NCI-H1417 (cell line): ENCODE measurements at regions not wholly inside any gene's neighbourhood (a gene's known extent, or its start where the extent isn't known, plus 50 kb on each side); places are given as distances from the start of the nearest gene placed in this dataset.
"Not testable (repeated sequence)": the region's sequence is repeated elsewhere in the genome, so short reads cannot be mapped to it uniquely, and the experiment has no call there.

ENCODE experiments used
- DNase-seq, 3 experiments: peaks; one replicate each; lab custom pipeline; 2025; lab: John Stamatoyannopoulos, UW

DNA sequence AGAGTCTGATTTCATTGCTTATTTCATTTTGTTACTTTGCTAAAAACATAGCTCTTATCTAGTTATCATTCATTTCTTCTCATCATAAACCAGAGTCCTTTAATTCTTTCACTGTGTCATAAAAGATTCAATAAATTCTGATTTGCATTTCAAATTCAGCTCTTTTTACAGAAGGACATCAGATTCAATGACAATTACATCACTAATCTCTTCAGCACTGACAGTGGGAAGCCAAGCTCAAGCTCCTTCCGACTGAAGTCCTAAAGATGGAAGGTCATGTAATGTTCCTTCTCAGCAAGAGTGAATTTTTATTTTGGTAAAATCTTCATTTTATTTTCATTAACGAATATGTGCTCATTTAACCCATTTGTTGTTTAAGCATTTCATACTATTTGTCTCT lies 530.7 kb upstream of the ADGRL2 start:
- DNase-seq: no peak

DNA sequence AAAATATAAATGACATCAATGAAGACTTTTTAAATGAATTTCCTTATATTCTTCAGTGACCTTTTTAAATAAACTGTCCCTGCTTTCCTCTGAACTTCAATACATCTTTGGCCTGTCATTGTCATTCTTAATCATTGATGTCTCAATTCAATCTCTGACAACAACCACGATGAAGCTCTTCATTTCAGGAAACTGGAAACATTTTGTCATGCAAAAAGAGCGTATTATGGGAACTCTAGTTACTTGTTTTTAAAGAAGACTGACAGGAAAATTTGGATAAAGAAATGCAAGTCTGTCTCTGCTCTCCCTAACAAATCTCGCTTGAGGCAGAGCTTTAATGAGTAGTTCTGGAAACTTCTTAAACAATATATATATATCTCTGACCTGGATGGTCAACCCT lies 535.8 kb upstream of the ADGRL2 start:
- no peak for DNase-seq

DNA sequence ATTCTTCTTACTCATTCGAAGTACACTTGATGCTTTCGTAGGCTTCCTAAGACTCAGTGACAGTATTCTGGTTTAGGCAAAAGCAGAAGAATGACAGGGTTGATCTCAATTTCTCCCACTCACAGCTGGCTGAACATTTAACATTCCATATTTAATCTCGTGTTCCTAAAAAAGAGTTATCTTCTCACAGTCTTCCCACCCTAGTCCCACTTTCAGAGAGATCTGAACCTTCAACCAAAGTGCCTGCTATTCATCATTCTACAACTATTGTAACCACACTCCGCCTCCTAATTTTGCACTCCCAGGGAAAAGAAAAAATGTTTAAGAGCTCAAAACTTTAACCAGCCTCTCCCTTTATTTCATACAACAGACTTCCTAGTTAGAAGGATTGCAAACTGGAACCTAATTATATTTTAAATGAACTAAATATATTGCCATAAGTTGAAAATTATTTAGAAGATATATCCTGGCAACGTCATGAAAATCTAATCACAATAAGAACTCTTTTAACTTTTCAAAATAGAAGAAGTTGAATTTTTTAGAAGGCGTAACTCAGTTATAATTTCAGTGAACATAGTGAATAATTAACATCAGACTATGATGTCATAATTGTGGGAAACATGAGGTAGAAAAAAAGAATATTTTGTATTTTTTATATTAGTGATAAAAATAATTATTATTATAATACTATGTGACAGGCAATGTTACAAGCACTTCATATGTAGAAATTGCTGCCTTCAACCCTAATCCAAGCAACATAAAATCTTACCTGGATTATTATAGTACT lies 540.9 kb upstream of the ADGRL2 start:
- DNase-seq: no peak

DNA sequence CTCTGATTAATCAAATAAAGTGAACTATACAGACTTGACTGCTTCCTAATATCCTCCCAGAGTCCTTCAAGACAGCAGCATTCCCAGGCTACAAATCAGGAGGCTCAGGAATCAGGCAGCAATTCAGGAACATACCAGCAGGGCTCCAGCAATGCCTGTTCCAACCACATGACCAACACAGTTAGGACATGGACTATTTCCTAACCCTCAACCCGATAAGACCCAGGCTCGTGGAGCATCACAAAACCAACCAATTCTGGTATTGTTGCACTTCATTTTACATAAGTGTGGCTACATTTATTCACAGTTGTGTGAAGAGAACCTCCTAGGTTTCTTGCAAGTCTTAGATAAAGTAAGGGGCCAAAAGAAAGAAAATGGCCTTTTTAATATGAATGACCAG lies 546.2 kb upstream of the ADGRL2 start:
- DNase-seq: no peak

DNA sequence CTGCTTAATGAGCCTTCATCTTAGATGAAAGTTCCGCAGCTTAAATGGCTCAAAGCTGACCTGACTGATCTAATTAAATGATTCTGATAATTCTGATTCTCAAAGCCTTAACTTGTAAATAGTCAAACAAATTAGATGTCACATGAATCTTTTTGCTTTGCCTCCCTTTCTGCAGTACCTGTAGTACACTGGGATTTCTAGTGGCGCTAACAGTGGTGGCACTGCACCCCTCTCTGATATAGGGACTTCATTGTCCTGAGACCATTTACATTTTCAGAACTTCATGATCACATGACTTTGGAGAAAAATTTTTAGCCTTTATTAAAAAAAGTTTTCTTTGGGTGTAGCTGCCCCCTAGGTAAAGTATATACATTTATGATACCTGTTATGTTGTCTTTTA lies 546.7 kb upstream of the ADGRL2 start:
- no peak for DNase-seq

DNA sequence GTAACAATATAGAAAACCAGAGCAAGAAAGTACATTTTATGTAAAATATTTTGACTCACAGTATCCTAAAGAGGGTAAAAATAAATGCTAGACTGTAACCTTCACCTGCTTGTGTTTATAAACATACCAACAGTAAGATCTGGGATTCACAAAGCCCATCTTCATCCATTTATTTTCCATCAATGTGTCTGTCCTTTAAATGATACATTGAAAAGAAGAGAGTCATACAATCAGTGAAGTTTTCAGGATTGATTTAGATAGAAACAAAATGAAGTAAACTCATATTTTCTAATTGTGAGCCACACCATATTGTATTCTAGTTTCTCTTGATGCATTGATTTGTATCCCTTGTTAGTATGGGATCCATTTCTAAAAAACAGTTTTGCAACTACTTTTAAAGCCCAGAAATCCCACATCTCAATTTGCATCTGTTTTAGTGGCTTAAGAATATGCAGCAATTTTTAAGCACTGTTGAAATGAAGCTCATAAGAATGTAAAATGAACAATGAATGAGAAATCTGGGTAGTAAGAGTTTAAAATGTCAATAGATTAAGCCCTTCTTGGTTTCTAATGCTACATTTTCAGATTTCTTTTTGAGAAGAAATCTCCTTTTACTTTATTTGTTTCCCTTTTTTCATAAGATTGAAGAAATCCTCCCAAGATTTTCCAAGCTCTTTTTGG lies 548.1 kb upstream of the ADGRL2 start:
- no peak for DNase-seq

DNA sequence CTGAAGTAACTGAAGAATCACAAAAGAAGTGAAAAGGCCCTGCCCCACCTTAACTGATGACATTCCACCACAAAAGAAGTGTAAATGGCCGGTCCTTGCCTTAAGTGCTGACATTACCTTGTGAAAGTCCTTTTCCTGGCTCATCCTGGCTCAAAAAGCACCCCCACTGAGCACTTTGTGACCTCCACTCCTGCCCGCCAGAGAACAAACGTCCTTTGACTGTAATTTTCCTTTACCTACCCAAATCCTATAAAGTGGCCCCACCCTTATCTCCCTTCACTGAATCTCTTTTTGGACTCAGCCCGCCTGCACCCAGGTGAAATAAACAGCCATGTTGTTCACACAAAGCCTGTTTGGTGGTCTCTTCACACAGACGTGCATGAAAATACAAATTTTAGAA lies 549.9 kb upstream of the ADGRL2 start:
- not testable (repeated sequence) for DNase-seq

DNA sequence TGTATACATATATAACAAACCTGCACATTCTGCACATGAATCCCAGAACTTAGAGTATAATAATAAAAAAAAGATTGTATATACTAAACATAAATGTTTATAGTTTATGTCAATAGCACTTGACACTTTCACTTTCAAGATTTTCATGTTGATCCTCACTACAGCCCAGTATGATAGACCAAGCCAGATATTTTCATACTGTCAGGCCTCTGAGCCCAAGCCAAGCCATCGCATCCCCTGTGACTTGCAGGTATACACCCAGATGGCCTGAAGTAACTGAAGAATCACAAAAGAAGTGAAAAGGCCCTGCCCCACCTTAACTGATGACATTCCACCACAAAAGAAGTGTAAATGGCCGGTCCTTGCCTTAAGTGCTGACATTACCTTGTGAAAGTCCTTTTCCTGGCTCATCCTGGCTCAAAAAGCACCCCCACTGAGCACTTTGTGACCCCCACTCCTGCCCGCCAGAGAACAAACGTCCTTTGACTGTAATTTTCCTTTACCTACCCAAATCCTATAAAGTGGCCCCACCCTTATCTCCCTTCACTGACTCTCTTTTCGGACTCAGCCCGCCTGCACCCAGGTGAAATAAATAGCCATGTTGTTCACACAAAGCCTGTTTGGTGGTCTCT lies 555.5 kb upstream of the ADGRL2 start:
- not testable (repeated sequence) for DNase-seq

DNA sequence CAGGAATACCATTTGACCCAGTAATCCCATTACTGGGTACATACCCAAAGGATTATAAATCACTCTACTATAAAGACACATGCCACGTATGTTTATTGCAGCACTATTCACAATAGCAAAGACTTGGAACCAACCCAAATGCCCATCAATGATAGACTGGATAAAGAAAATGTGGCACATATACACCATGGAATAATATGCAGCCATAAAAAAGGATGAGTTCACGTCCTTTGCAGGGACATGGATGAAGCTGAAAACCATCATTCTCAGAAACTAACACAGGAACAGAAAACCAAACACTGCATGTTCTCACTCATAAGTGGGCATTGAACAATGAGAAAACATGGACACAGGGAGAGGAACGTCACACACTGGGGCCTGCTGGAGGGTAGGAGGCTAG lies 556.1 kb upstream of the ADGRL2 start:
- DNase-seq: not testable (repeated sequence)

DNA sequence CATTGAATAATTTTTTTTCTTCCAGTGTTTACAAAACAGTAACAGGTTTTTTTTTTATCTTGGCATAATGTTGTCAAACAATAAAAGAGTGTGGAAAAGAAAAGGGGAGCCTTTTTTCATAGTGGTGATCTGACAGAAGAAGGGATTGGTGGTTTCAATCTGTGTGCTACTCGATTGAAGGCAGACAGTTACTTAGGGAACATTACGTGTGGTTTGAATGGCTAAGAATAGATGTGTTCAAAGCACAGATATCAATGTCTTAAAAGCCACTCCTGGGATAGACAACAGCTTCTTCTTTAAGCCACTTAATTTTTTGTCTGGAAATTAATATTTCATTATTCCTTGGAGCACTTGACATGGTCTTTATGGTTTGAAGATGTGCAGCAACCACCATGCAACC lies 558.6 kb upstream of the ADGRL2 start:
- DNase-seq: no peak

DNA sequence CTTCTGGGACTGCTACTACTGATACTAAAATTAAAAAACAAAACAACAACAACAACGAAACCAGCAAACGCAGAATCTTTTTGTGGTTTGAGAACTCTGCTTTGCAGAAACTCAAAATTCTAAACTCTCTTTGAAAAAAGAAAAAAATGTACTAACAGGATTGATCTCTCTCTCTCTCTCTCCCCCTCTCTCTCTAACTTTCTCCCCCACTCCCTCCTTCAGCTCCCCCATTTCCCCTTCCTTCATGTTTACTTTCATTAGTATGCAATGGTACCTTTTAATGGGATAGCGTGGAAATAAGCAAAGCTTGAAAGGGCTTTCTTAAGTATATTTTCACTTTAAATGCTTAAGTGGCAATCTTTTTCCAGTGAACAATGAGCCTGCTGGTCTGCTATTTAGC lies 562.6 kb upstream of the ADGRL2 start:
- DNase-seq: no peak

DNA sequence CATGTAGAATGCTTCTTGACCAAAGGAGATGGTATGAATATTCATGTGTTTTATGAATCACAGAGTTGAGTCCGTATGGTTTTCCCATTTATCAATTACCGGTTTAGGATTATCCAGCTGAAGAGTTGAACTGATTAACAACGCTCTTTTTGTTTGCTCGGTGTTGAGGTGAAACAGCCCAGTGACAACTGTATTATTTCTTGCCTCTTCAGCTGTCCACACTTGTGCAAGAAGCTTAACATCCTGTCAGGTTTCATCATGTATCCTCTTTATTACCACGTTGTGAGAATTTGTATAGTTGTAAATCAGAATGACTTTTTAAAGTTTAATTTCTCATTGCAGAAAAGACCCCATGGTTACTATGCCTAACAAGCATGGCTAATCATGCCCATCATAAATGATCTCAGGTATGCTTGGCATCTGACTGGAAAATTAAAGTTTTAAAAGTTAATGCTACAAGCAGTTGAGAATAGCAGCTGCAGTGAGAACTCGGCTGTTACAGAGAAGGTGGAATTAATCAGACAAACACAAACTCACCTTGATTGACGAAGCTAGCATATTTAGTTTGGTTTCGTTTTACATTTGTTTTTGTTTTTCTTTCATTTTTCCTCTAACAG lies 563.2 kb upstream of the ADGRL2 start:
- peak in 1 of 3 experiments; percentile 19 for DNase-seq

DNA sequence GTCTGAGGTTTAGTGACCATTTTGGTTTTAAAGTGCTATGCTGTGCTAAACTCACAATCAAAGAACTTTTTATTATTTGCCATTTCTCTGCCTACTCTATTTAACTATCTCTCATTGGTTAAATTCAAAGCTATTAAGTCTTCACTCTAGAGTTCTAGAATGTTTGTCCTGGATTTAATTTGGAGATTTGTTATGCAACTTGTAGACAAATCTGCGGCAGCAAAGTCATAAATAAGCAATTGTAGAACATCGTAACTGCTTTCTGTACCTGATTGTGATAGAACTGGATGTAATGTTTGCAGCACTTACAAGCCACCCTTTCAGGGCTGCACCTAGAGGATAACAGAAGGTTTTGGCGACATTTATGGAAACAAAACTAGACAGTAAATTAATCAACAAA lies 566.5 kb upstream of the ADGRL2 start:
- DNase-seq: no peak

DNA sequence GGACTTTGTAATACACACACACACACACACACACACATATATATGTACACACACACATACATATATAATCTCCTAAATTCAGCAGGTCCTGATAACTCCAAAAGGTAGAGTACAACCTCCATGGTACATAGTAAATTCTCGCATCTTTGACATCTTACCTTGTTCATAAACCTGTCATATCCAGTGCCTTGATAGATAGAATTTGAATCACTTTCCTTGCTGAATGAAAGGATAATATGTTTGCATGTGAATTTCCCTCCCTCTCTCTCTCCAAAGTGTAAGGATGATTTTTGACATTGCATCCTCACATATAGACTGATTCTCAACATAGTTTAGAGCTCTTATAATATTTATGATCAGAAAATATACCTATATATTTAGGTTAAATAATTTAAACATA lies 567.1 kb upstream of the ADGRL2 start:
- DNase-seq: peak in 1 of 3 experiments; percentile 33

DNA sequence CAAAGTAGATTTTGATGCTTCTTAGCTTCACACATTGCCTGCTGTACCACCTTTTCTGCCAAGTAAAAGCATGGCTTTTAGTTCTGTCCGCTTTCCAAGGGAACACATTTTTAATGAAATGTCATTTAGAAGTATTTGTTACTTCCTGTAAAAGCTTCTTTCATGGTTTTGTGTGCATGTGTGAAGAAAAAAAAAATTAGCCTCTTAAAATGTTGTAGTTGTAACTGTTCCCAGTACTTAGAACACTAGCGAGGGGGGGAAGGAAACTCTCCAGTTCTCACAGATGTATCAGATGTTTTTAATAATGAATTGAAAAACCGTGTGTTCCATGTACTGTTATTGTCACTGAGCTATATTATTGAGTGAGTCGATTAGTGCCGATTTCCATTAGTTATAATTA lies 568.3 kb upstream of the ADGRL2 start:
- DNase-seq: no peak

DNA sequence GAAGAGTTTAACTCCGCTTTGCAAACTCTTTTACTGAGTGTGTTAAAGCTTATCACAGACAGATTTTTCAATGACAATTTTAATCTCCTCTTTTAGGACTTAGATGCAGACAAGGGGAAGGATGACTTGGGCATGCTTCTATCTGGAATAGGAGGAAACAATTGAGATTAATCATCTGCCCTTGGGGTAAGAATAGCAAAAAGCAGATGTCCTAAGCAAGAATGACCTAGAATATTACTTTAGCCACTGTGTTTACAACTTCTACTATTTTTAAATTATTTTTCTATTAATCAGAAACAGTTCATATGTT lies 569.0 kb upstream of the ADGRL2 start:
- no peak for DNase-seq

DNA sequence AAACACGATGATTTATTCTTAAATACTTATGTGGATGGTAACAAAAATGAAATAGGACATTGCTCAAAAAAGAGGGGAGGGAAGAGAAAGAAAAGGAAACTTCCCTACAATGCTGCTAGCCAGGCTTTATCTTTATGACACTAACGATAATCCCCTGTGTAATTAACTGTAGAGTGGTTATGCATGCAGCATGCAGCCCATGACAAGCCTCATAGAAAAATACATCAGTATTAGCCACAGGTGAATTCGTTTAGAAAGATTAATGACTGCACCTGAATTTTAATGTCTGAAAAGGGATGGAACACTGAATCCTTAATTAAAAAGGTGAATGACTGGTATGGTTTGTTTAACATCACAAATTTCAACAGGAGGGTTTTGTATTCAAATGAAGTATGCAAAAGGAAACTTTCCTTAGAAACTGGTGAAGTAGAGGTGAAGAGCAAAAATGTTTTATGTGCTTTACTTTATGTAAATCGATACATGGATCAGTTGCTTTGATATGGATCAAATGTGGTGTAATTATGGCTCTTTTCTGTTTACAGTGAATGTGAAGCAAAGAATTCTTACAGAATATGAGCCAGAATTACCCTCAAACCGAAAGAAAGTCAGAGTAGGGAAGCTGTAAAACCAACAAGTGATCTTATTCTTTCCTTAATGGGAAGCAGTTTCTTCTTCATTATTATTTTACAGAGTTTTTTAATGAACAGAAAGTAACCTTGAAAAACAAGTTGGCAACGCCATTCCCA lies 569.6 kb upstream of the ADGRL2 start:
- DNase-seq: peak in 2 of 3 experiments; percentile 42 to 77

DNA sequence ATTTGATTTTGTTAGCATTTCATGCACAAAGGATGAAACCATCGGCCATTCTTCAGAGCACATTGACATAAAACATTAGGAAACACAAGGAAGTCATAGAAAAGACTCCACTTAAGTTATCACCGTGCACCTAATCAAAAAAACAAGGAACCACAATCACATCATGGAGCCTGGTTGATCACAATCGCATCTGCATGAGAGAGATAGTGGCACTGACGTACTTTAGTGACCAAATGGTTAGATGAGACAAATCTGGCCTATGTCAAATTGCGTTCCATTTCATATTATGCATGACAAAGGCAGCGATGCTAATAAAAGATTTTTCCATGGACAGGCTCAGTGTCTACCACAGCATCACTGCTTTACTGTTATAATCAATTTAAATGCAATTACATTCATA lies 571.8 kb upstream of the ADGRL2 start:
- DNase-seq: no peak

DNA sequence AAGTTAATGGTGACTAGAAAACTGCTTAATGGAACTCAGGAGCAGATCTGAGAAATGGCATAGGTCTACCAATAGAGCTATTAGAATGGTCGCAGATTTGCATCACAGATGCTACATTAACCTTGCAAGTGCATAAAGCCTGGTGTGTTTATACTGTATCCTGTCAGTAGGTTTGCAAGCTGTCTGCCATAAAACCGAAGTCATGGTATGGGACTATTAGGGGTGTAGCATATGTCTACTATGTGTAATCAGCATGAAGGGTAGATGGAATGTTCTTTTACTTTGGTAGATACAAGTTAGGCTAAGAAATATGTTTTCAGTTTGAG lies 574.2 kb upstream of the ADGRL2 start:
- DNase-seq: no peak

DNA sequence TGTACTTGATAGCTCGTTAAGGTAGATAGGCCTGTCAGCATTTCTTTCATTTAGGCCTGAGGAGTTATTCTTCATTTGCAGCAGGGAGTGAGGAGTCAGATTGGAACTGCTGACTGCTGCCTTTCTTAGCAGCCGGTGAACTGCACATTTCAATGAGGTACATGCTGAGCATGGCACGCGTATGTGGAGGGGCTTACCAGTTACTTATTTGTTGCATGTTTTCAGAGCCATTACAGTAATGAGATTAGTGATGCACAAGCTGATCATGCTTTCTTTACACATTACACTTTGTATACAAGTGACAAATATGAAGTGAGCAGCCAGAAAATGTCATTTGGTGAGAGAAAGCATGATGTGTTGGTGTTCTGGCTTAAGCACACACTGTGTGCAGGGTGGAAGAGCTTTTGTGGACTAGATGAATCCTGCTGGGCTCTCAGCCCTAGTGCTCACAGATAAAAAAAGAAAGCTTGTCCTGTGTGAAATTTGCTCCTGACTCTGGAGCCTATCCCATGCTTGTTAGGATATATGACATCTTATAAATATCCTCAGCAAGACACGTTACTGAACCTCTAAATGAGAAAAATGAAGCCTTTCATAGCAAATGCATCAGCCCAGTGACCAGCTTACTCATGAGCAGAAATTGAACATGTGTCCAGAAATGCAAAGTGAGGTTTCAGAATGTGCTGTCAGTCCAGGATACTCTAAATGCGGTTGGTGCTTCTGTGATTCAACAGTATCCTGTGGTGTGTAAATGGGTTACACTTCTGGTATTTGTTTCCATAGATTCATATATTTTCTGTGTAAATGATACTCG lies 574.7 kb upstream of the ADGRL2 start:
- no peak for DNase-seq

DNA sequence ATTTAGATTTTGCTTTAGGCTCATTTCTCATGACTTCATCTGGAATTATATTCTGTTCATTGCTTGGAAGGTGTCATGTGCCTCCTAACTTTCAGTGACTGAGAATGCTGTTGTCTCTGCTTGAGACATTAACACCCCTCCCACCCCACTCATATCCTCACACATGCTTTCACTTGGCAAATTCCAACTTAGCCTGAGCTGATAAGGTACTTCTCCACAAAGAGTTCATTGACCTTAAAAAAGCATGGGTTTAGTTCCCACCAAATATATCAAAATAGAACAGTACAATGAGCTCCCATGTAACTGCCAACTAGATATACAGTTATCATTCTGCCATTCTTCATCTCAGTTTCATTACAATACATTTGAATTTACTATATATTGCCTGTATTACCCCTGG lies 576.5 kb upstream of the ADGRL2 start:
- DNase-seq: no peak

DNA sequence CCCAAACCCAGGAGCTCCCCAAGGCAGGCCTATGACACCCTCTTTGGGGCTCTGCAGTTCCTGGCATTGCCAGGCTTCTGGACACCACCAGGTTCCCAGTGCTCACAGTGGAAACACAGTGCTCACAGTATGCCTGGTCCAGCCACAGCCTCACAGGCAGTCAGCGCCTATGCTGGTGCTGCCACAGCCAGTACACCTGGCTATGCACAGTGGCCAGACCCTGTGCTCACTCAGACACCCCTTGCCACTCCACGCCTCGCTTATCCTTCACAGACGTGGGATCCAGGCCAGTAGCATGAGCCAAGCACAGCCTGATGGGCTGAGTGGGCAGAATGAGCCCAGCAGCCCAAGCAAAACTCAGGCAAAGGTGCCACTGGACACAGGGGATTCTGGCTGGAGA lies 579.2 kb upstream of the ADGRL2 start:
- no peak for DNase-seq
